ENCODE measurements at regions not wholly inside any gene's neighbourhood (a gene's known extent, or its start where the extent isn't known, plus 50 kb on each side); places are given as distances from the start of the nearest gene placed in this dataset.

DNA sequence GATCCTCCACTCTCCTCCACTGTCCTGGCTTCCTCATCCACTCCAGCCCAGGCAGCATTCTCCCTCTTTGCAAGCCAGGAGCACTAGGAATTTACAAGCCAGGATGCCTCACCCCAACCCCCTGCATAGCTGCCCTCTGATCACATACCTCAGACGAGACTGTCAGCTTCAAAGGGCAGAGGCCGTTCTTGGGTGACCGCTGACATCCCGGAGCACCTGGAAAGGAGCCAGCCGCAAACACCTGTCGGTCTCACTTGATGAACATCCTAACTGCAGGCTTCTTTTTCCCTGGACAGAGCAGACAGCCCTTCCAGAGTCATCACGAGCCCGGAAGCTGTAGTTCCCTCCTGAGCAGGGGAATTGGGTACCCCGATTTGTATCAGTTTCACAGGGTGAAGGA, 451.3 kb upstream of the B3GAT1 start:
- H3K4me3 ChIP-seq (replicated peaks; ENCODE audit: low read depth, low read length), result no peak overlapping the region
- no peak for TF ChIP-seq CTCF (IDR thresholded peaks at IDR 0.05; ENCODE audit: low read depth, low read length, missing control alignments)
- DNase-seq (ENCODE audit: extremely low read depth, low read depth), result no peak

- no peak for DNase-seq (ENCODE audit: extremely low read depth, low read depth)
Observed at GRCh38 chr11:134862587-134863195, 450.6 kb upstream of the B3GAT1 start.

GRCh38 chr11:134862105-134862502, 450.1 kb upstream of the B3GAT1 start:
- DNase-seq (ENCODE audit: extremely low read depth, low read depth), result no peak
- no peak for TF ChIP-seq CTCF (IDR thresholded peaks at IDR 0.05; ENCODE audit: low read depth, low read length, missing control alignments)
- no peak overlapping the region for H3K4me3 ChIP-seq (replicated peaks; ENCODE audit: low read depth, low read length)

More at GRCh38 chr11:134862587-134863195, 450.6 kb upstream of the B3GAT1 start:
- H3K4me3 ChIP-seq (replicated peaks; ENCODE audit: low read depth, low read length), result no peak overlapping the region
- TF ChIP-seq CTCF (IDR thresholded peaks at IDR 0.05; ENCODE audit: low read depth, low read length, missing control alignments), result no peak

DNA sequence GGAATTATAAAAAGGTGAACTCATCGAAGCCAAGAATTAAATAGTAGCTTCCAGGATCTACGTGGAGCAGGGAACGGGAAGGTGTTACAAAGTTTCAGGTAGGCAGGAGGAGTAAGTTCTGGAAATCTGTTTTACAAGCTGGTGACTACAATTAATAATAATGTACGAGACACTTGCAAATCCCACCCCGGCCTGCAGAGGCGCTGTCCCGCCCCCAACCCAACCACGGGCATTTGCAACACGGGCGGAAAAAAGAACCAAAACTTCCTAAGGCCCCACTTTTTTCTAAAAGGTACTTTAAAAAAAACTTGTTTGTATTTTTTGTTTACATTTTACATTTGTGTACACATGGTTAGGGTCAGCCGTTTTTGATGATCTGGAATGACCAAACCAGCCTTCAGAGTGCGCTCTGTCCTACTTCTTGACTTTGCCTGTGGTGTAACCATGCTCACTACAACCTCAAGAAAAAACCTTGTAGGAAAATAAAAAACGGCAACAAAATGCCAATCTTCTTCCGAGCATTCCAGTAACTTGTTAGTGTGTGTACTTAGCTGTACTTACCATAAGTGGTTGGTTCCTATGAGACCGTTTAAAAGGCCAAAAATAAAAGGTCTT, 449.6 kb upstream of the B3GAT1 start:
- TF ChIP-seq CTCF (IDR thresholded peaks at IDR 0.05; ENCODE audit: low read depth, low read length, missing control alignments), result no peak
- DNase-seq (ENCODE audit: extremely low read depth, low read depth), result no peak
- no peak overlapping the region for H3K4me3 ChIP-seq (replicated peaks; ENCODE audit: low read depth, low read length)

GRCh38 chr11:134858783-134859480, 446.9 kb upstream of the B3GAT1 start:
- no peak for DNase-seq (ENCODE audit: extremely low read depth, low read depth)
- no peak for TF ChIP-seq CTCF (IDR thresholded peaks at IDR 0.05; ENCODE audit: low read depth, low read length, missing control alignments)

DNA sequence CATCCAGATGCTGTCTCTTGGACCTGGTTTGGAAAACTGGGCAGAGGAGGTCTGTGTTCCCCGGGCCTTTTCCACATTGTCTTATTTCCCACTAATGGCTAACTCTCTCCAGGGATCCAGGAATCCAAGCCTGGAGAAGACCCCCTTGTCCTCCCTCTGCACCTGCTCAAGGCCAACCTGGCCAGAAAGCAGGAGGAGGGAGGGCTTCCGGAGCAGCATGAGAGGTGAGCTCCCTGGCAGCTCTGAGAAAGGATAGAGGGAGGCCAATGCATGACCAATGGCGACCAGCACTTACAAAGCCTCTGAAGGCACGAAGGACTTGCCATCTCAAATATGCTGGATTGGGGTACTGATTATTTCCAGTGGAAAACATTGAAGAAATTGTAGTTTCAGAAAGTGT, 445.0 kb upstream of the B3GAT1 start:
- H3K4me3 ChIP-seq (replicated peaks; ENCODE audit: low read depth, low read length), result no peak overlapping the region
- no peak for DNase-seq (ENCODE audit: extremely low read depth, low read depth)
- no peak for TF ChIP-seq CTCF (IDR thresholded peaks at IDR 0.05; ENCODE audit: low read depth, low read length, missing control alignments)

More at GRCh38 chr11:134858783-134859480, 446.9 kb upstream of the B3GAT1 start:
- H3K4me3 ChIP-seq (replicated peaks; ENCODE audit: low read depth, low read length), result no peak overlapping the region

Measured in HFF-Myc (cell line).